ENCODE measurements at regions not wholly inside any gene's neighbourhood (a gene's known extent, or its start where the extent isn't known, plus 50 kb on each side); places are given as distances from the start of the nearest gene placed in this dataset.

DNA sequence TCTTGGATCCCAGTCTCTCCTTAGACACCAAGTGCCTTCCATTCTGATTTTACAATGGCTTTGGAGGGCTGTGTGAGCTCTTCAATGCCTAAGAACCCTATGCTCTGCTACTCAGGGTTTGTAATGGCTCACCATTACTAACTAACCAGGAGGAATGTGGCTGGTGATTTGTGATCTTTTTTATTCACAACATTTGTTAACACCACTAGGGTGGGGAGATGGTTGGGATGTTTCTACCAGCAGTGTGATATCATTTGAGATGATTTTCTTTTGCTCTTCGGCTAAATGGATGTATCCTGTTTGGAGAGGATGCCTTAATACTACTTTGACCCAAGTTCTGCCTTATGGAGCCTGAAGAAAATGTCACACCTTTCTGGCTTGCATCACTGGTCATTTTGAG lies 226.9 kb downstream of the MFSD1 start:
- TF ChIP-seq POLR2A (IDR thresholded peaks at IDR 0.05): no peak
- TF ChIP-seq, protein P1, sequence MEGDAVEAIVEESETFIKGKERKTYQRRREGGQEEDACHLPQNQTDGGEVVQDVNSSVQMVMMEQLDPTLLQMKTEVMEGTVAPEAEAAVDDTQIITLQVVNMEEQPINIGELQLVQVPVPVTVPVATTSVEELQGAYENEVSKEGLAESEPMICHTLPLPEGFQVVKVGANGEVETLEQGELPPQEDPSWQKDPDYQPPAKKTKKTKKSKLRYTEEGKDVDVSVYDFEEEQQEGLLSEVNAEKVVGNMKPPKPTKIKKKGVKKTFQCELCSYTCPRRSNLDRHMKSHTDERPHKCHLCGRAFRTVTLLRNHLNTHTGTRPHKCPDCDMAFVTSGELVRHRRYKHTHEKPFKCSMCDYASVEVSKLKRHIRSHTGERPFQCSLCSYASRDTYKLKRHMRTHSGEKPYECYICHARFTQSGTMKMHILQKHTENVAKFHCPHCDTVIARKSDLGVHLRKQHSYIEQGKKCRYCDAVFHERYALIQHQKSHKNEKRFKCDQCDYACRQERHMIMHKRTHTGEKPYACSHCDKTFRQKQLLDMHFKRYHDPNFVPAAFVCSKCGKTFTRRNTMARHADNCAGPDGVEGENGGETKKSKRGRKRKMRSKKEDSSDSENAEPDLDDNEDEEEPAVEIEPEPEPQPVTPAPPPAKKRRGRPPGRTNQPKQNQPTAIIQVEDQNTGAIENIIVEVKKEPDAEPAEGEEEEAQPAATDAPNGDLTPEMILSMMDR (IDR thresholded peaks at IDR 0.05): no peak
- intact Hi-C loops (cut with DNase I): no loop called here
- no peak for DNase-seq
- 59 to 91% (median 74%) methylated on average over 1 of the region's 1 CpG for WGBS, 4 donors
- Histone ChIP-seq H3K9me3 (replicated peaks in 1 of 3) (no peaks in the 10 kb centered on the region), H3K27ac (no peak overlapping the region), H3K4me3 (no peak overlapping the region), H3K27me3 (no peaks in the 10 kb centered on the region), H3K4me1 (replicated peaks in 1 of 2) (no peaks in the 10 kb centered on the region), H3K36me3 (replicated peaks in 1 of 2) (no peaks in the 10 kb centered on the region)

DNA sequence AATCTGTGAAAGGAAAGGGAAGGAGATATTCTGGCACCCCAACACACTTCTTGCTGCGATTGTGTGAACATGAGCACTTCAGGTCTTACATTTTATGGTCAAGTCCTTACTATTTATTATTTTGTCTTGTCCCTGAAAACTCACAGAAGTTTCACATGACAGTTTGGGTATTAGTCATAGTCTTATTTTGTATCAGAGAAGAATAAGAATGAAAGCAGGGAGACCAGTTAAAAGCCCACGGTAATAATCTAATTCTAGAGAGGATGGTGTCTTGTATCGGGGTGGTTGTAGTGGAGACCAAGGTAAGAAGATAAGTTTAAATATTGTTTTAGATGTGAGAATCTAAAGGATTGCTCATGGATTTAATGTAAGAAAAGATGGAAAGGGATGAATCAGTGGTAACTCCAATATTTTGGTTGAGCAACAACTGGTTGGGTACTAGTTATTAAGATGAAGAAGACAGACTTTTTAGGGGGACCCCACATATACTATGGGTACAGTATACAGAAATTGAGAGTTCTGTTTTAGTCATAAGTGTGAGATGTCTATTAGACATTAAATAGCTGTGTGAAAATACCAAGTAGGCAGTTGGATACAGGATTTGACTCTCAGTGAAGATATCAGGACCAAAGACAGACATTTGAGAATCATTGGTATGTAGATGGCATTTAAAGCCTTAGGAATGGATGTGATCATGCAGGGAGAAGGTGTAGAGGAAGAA lies 227.6 kb downstream of the MFSD1 start:
- 64 to 81% (median 74%) methylated on average over 3 of the region's 3 CpGs for WGBS, 4 donors

DNA sequence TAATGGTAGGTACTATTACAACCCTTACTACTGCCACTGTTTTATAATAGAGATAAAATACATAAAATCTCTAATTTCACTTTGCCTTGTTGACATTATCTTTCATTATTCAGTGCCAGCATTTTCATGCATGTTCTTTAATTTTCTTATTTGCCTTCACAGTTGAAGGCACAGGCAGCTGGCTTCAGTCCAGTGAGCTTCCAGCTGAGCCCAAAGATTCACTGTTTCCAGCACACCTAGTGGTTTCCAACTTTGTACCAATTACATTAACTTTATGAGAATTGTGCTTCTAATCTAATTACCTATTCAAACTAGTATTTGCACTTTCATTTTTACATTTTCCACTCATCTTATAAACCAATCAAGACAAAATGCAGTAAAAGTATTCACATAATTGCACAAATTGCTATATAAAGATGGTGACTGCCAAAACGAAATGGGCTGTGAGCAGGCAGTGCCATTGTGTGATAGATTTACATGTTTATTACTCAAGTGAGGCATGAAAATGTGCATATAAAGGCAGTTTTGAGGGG lies 228.3 kb downstream of the MFSD1 start:
- Histone ChIP-seq H3K36me3 (replicated peaks in 1 of 2) (no peaks in the 10 kb centered on the region), H3K27ac (no peak overlapping the region), H3K9me3 (replicated peaks in 1 of 3) (no peaks in the 10 kb centered on the region), H3K4me3 (no peak overlapping the region), H3K4me1 (replicated peaks in 1 of 2) (no peaks in the 10 kb centered on the region), H3K27me3 (no peaks in the 10 kb centered on the region)
- DNase-seq: no peak
- TF ChIP-seq, protein P1 (IDR thresholded peaks at IDR 0.05): no peak
- TF ChIP-seq POLR2A (IDR thresholded peaks at IDR 0.05): no peak
- WGBS, 4 donors: 41 to 57% (median 44%) methylated on average over 1 of the region's 1 CpG
- intact Hi-C loops (cut with DNase I): no loop called here

More for the DNA sequence above, 227.6 kb downstream of the MFSD1 start:
- TF ChIP-seq, protein P1 (IDR thresholded peaks at IDR 0.05): no peak
- TF ChIP-seq POLR2A (IDR thresholded peaks at IDR 0.05): no peak
- Histone ChIP-seq H3K9me3 (replicated peaks in 1 of 3) (no peaks in the 10 kb centered on the region), H3K4me3 (no peak overlapping the region), H3K27me3 (no peaks in the 10 kb centered on the region), H3K36me3 (replicated peaks in 1 of 2) (no peaks in the 10 kb centered on the region), H3K4me1 (replicated peaks in 1 of 2) (no peaks in the 10 kb centered on the region), H3K27ac (no peak overlapping the region)
- no peak for DNase-seq
- intact Hi-C loops (cut with DNase I): no loop called here

DNA sequence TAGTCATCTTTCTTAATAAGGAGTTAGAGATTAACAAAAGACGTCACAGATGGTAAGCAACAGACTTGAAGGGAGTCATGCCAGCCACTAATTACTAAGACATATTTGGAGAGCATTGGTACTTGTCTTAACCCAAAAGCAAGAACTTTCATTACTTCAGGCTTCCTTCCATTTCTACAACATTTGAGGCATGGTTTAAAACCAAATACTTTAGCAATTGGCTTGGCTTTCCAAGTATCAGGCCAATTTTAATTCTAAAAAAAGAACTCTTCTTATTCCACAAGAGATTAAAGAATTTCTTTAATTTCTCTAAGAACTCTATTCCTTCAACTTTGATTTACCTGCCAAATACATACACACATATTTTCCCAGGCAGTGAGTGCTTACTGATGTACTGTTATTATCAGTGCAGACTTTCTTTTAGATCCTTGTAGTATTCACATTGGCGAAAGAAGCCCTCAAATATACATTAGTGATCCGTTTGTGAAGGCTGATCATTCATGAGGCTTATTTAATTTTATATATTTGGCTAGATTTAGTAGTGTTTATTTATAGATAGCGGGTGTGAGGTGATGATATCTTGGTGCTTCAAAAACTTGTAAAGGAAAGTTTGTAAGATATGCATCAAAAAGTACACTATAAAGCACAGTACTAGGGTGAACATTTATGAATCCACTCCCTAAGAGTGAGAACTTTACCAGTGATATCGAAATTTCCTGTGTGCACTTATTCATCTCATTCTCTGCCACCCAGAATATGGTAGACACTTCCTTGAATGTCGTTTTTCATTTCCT lies 229.2 kb downstream of the MFSD1 start:
- no peaks in the 10 kb centered on the region for H3K27me3 ChIP-seq
- intact Hi-C loops (cut with DNase I): no loop called here
- WGBS, 4 donors: 62 to 65% (median 62%) methylated on average over 6 of the region's 6 CpGs
- H3K36me3 ChIP-seq (replicated peaks in 1 of 2): no peaks in the 10 kb centered on the region
- H3K4me1 ChIP-seq (replicated peaks in 1 of 2): no peaks in the 10 kb centered on the region
- no peak for DNase-seq
- no peak overlapping the region for H3K27ac ChIP-seq
- TF ChIP-seq, protein P1 (IDR thresholded peaks at IDR 0.05): no peak
- no peak for TF ChIP-seq POLR2A (IDR thresholded peaks at IDR 0.05)
- H3K9me3 ChIP-seq (replicated peaks in 1 of 3): no peaks in the 10 kb centered on the region
- no peak overlapping the region for H3K4me3 ChIP-seq

All from adrenal gland (tissue), 9 donors.